ENCODE measurements at regions not wholly inside any gene's neighbourhood (a gene's known extent, or its start where the extent isn't known, plus 50 kb on each side); places are given as distances from the start of the nearest gene placed in this dataset.

DNA sequence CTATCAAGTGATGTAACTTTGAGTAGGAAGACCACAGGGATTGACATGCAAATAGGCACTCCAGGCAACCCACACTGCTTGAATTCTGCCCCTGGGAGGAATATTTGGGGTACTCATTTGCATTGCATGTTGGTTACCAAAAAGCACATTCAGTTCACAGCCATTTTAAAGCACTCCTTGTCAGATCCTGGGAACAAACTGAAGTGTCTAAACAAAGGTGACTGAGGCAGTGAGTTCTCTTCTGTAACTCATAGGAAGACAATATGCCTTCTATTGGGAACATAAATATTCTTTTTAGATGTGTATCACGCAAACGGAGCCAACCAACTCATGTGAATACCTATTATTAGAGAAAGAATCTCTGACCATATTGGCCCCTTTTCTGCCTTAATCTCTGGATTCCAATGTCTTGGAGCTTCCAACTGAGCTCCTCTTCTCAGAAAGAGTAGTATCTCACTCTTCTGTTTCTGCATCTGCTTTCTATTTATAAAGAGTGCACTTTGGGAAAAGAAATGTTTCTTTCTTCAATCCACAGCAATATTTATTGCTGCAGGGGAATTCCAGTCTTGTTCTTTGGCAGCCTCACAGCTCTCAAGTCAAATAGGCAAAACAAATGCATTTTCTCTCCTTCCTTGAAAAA is 125.7 kb upstream of the NBEA start:
- peak; percentile 26 for DNase-seq (ENCODE audit: low spot score)

DNA sequence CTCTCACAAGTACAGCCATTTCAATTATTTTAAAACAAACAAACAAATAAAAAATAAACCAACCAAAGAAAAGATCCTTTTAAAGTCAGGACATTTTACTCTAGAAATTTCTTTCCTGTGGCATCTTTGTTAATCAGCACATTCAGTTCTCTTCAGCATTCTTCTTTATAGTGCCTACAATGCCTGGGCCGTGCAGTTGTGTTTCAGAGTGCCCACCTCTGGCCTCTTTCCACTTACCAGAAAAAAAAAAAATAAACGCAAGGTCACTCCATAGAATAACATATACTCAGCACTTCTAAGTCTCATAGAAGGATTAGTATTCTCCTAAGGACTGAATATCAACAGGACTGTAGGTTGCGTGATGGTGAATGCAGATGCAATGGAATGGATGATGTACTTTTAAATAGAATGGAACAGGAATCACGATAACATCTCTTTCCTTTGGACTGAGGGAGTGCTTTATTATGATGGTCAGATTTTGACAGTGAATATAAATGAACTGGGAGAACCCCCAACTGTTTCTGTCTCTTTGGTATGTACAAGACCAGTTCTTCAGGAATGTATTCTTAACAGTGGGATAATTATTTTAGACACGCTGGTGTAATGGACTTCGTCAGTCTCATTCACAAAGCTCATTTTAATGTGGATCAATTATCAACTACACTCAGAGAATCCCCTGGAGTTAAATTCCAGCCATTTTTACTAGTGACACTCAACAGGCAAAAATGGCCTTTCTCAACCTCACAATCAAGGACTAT is 125.0 kb upstream of the NBEA start:
- no peak for DNase-seq (ENCODE audit: low spot score)

DNA sequence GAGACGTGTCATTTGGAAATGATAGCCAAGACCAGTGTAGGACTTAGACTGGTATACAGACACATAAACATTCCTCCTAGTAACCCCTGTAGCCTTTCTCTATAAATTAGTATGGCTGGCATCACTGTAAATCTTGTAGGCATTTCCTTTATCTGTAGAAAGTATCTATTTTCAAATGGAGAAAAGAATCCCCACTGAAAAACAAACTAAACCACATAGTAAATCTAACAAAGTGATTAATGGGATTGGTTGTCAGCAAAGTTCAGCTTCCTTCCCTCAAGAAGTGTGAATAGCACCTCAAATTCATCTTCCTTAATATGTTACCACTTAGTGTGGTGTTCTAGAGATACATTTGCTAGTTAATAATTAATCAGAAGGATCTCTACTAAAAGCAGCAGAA is 119.4 kb upstream of the NBEA start:
- DNase-seq (ENCODE audit: low spot score), result no peak

DNA sequence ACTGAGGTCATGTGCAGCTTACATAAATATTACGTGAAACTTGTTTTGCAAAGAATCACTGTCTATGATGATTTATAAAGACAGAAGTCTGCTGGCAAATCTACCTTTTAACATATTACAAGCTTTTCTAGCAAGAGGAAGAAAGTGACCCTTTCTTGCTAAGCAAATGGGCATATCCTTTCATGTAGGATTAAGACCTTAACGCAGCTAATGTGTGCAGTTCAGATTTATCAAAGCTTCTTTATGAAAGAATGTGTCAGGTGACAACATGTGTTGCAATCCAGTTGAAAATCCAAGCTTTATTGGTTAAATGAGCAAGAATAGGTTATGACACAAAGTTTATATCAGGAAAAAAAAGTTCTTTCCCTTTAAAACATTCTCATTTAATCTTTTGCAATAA is 115.6 kb upstream of the NBEA start:
- DNase-seq (ENCODE audit: low spot score), result no peak

DNA sequence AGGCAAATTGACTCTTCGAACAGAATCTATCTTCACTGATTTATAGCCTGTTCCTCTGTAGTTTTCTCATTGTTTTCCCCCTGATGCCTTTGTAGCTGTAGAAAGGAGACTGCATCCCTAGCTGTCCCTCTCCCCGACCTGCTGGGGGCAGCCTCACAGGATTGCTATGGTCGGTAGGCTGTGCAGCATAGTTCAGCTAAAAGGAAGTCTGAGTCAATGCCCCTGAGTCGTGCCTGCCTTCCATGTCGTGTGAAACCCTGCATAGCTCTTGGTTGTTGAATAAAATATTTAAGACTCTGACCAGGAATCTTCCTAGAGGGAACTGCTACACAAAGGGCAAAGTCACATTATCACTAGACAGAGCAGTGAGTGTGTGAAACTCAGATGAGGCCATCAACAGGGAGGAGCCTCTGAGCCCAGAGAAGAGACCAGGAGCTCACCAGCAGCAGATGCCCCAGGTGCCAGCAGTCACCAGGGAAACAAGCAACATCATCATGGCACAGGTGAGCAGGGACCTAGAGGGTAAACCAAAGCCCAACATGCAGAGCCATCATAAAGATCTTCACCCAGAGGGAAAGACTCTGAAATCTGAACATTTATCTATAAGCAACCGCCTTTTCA is 108.4 kb upstream of the NBEA start:
- DNase-seq (ENCODE audit: low spot score), result peak; percentile 44

DNA sequence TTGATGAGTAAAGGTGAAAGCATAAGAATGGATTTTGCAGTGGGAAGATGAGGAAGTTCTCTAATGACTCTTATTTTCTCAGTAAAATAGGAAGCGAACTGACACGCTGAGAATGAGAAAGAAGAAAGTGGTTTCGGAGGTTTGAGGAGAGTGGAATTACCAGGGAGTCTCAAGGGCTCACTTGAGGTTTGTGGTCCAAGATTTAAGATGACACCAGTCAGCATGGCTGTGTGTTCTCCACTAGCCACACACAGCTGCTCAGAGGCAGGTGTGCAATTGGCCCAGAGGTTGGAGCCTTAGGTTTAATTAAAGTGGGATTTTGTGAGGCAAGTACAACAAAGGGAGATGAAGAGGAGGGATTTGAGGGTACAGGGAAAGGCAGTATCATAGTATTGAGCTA is 99.6 kb upstream of the NBEA start:
- no peak for DNase-seq (ENCODE audit: low spot score)

DNA sequence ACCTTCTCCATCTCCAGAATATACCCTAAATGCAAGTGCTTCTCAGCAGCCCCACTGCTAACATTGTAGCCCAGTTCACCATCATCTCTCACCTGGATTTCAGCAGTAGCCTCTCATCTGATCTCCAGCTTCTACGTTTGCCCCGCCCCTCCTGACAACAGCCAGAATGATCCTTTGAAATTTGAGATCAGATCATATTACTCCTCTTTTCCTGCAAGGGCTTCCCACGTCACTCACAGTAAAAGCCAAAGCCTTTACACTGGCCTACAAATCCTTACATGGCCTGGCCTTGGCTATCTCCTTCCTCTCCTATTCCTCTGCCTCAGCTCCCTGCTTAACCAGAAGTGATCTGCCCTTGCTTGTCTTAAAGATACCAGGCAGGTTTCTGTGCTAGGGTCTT is 94.3 kb upstream of the NBEA start:
- peak; percentile 43 for DNase-seq (ENCODE audit: low spot score)

DNA sequence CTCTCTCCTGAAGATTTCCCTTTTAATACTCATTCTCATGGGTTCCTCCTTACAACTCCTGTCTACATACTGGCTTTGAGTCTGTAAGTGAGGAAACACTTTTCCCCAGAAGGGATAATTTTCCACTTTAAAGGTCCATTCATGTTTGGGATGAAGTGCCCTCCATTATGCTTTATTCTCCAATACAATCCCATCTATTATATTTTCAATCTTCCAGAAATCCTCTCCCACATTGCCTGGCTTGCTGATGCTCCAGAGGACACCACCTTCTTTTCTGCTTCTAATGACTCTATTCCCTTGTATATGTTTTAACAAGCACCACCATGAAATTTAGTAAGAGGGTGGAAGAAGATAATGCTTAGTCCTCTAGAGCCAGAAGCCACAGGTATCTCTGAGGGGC is 92.7 kb upstream of the NBEA start:
- no peak for DNase-seq (ENCODE audit: low spot score)

DNA sequence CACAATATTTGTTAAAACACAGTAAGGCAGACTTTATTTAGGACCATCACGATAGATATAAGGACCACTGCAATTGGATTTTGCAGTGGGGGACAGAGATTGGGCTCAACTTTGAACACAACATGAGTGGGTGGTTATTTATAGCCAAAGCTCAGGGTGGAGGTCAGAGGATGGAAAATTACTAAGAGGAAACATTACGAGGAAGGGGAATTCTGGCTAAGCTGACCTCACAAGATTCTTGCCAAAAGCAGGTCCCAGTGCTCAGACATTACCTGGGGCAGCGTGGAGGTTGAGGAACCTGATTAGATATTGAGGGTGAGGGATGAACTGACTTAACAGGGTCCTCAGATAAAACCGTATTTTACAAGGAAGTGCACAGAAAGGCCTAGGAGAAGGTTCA is 88.9 kb upstream of the NBEA start:
- no peak for DNase-seq (ENCODE audit: low spot score)

DNA sequence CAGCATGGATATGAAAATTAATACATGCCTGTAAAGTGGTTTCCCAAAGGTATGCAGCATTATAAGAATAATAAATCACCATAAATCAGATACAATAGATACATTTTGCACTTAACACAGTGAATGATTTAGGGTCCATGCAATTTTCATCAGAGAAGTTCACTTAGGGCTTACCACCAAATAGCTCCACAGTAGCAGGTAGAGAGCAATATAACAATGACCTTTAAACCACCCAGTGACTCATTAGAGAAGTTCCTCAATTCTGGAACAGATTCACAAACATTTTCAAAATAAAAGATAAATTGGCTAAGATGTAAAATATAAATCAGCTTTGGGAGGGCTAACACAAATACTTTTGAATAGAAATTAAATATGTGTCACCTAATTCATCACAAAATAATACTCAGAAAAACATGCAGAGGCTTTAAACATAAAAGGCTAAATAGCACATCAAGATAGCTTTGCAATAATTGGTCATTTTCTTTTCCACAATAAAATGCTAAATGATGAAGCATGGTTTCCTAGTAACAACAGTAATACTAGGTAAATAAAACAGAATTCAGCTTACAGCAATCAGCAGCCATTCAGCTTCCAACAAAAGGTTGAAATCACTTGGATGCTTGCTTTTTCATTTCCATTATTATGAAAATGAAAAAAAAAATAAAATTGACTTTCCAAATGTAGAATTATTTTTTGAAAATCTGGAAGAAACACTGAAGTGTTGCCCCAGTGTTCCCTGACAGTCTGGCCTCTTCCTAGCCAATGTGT is 84.3 kb upstream of the NBEA start:
- DNase-seq (ENCODE audit: low spot score), result no peak

DNA sequence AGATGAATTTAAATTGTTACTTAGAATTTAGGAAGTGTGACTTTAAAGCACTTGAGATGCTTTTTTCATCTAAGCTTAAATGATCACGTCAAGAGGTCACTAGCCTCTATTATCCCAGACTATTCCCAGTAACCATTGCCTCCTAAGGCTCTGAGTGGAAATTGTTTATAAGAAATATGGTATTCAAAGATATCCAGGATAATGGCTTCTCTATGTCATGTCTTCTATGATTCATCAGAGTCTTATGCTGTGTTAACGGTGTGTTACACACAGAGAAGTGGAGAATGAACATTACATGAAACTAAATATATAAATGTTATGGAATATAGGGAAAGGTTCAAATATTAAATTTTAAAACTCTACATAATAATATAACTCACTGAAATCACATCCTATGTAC is 79.8 kb upstream of the NBEA start:
- no peak for DNase-seq (ENCODE audit: low spot score)

DNA sequence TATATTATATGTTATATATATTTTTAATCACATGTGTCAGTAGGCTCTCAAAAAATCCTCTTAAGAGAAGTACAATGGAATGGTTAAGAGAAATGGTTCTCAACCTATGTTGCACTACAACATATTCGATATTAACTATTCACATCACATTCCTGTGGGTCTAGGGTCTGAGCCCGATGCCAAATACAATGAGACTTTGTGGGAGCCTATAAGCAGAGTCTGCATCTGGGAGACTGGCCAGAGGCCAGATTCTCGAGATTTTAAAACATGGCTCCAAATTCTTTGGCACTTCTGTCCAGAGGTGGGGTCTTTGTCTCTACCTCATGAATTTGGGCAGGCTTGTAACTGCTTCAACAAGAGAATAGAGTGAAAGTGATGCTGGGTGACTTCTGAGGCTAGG is 79.4 kb upstream of the NBEA start:
- no peak for DNase-seq (ENCODE audit: low spot score)

DNA sequence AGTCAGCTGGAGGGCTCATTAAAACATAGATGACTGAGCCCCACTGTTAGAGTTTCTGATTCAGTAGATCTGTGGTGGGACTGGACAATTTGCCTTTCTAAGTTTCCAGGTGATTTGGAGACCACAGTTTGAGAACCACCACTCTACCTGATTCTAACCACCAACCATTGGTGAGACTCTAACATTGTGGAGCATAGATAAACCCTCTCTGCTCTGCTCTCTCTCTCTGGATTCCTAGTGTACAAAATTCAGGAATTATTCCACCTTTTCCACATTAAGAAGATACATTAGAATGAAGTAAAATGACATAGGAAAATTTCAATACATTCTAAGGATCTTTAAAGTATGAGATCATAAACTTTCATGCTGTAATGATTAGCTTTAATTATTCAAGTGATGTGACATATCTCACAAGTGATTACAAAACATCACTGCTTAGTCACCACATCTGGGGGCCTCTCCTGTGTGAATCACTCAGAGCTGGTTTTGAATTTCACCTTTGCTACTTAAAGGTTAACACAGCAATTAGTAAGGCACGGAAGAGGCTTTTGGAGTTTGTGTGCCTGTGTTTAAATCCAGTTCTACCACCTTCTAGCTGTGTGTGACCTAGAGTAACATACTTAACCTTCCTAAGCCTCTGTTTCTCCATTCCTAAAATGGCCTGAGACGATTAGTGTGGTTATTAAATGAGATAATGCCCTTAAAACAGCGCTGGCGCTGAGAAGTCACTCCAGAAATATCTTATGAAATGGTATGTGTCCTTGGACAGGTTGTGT is 78.5 kb upstream of the NBEA start:
- DNase-seq (ENCODE audit: low spot score), result no peak

DNA sequence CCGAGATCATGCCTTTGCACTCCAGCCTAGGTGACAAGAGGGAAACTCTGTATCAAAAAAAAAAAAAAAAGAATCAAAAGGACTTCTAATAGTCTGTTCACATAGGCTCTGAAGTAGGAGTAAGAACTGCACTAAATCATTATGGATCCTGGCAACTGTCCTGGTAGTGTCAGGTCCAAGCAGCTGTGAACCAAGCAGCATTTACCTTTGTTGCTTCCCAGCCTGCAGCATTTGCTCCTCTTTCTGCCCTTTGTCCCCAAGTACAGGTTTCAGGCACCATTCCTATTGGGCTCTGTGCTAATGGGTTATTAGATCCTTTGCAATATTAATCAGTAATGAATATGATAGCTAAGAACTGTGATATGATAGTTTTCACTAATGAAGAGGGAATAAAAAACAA is 77.4 kb upstream of the NBEA start:
- DNase-seq (ENCODE audit: low spot score), result no peak

DNA sequence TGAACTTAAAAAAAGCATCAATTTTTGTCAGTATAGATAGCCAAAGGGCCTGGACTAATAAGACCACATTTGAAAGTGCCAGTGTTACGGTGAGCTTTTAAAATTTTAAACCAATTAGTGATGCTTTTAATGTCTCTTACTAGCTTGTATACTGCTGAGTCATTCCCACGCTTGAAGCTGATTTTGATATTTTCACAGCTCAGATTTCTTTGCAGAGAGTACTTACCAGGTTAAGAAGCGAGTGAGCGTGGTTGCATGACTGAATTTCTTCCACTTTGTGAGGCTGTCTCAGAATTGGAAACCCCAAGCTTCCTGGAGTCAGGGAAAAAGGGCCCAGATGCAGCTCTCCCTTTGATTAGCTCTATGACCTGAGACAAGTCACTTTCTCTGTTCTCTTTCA is 74.5 kb upstream of the NBEA start:
- DNase-seq (ENCODE audit: low spot score), result no peak

DNA sequence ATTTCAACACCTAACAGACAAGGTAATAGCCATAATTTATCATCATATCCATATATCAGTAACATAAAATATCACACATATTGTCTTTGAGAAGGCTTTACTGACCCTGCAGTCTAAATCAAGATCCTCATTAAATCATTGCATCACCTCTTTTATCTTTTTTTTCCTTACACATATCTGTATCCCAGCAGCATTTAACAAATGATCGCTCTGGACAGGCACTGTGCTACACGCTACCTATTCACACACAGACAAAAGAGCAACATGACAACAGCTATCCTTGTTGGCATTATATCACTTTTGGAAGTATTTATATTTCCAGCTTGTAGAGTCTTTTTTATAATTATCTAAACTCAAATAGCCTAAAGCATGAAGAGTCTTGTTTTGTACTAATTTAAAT is 73.3 kb upstream of the NBEA start:
- no peak for DNase-seq (ENCODE audit: low spot score)

DNA sequence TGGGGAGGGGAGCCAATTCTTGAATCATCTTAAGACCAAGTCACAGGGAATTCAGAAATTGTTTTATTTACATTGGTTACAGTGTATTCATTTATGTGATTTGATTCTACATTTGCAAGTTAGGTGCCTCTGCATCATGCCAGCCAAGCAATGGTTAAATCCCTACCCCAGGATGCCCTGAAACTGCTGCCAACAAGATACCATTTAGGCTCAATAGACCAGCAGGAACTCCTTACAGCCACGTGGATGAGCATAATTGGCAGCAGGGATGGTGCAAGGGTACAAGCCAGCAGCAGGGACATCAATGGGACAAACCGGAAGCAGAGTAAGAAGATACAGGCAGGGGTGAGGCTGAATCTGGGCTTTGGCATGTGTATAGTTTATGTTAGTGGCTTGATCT is 72.4 kb upstream of the NBEA start:
- DNase-seq (ENCODE audit: low spot score), result no peak

DNA sequence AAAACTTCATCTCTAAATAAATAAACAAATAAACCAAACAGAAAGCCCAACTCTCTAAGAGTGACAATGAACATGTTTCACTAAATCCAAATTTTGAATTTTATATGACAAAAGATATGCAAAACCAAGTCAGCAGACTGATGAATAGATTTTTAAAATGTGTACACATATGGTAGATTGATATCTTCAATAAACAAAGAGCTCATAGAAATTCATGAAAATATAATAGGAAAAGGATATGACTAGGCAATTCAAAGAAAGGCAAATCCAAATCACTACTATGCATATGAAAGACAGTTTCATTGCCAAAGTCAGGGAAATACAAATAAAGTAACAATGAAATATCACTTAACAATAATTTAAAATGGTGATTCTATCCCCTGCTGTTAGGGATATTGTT is 63.7 kb upstream of the NBEA start:
- no peak for DNase-seq (ENCODE audit: low spot score)

DNA sequence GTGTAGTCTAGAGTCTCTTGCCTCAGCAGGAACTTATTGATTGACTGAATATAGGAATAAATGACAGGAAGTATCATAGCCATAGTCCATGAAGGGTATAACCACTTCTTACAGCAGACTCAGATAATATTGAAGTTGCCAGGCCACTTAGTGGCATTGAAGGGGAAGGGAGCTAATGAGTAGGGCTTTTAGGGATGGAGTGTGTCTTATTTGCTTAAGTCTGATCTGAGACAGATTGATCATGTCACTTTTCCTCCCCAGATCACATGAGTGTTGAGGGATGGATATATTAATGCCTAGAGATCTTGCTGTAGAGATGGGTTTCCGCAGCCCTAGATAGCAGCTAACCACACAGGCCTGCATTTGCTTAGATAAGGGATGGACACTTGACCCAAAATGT is 62.2 kb upstream of the NBEA start:
- DNase-seq (ENCODE audit: low spot score), result no peak

DNA sequence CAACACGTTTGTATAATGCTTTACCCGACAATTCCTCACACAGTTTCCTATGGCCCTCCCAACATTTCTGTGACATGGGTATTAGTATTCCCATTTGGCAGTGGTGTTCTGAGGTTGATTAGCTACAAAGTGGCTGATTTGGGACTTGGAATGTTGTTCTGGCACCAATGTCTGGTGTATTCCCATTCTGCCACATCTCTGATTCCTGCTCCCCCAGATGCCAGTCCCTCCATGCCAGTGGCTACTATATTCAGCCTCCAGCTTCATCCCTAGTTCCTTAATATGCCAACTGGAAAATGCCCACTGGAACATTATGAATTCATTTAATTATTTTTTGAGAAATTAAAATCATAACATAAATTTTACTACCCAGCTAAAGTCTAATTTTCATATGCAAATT is 60.6 kb upstream of the NBEA start:
- no peak for DNase-seq (ENCODE audit: low spot score)

DNA sequence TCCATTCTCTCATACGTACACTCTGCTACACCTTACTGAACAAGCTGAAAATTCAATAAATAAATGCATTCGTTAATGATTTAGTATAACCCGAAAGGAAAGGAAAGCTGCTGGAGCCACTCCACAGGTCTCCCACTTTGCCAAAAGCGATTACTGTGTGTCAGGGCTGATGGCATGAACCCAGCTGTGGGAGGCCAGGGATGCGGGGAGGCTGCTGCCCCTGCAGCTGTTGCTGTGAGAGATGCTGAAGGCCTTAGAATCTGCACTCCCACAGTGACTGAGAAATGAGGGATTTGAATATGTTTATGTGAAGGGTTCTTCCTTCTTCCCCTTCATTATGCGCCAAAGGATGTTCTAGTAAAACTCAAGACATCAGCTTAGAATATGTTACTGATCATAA is 58.7 kb upstream of the NBEA start:
- DNase-seq (ENCODE audit: low spot score), result no peak

DNA sequence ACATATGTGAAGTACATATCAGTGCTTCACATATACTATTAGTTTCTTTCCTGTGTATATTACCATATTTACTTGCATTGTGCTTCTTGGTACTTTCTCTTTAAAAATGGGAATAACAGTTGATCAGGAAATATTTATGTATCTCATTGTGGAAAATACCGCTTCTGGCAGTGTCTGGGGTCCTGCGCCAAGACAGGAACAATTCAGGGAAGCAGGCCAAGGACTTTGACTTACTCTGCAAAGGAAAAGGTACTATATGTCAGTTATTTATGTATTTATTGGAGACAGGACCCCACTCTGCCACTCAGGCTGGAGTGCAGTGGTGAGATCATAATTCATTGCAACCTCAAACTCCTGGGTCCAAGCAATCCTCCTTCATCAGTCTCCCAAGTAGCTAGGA is 57.7 kb upstream of the NBEA start:
- no peak for DNase-seq (ENCODE audit: low spot score)

Measured in iPS-NIHi11 (cell line).